Transverse colon (tissue), 4 donors: ENCODE measurements at regions not wholly inside any gene's neighbourhood (a gene's known extent, or its start where the extent isn't known, plus 50 kb on each side); places are given as distances from the start of the nearest gene placed in this dataset.

ENCODE experiments used
- DNase-seq: peaks from one replicate; pipeline ENCODE4 v3.0.0-alpha.2; 2019
- H3K27ac ChIP-seq, 4 donors: fragments of 200-600 bp; sonication (generic); 2 replicates each; pipeline ENCODE4 v1.5.1; 2016 to 2018; ENCODE audit warnings: inconsistent platforms in 4 of 4
- H3K27me3 ChIP-seq: fragments of 200-600 bp; sonication (generic); 2 replicates; pipeline ENCODE4 v1.5.1; 2017; ENCODE audit warnings: inconsistent platforms
- H3K36me3 ChIP-seq, 4 donors: fragments of 200-600 bp; sonication (generic); 2 replicates each; pipeline ENCODE4 v1.5.1; 2017 to 2019; ENCODE audit warnings: inconsistent platforms in 4 of 4
- H3K4me1 ChIP-seq, 4 donors: fragments of 200-600 bp; sonication (generic); 2 replicates each; pipeline ENCODE4 v1.5.1; 2017 to 2020; ENCODE audit warnings: inconsistent platforms in 4 of 4
- H3K4me3 ChIP-seq, 4 donors: fragments of 200-600 bp; sonication (generic); 1 replicate in 1 of 4; 2 replicates in 3 of 4; pipeline versions ENCODE4 v1.5.1 to v1.6.1; 2017 to 2019; ENCODE audit warnings: inconsistent platforms in 4 of 4
- H3K9me3 ChIP-seq, 2 donors: fragments of 200-600 bp; sonication (generic); 2 replicates each; pipeline ENCODE4 v1.5.1; 2017 to 2019; ENCODE audit warnings: inconsistent platforms in 2 of 2
- CTCF ChIP-seq, 5 experiments: fragments of 200-600 bp in 3 of 5; fragments of 450-650 bp in 2 of 5; sonication (generic) in 3 of 5; IDR thresholded peaks; 1 replicate in 2 of 5; 2 replicates in 3 of 5; pipeline ENCODE4 v1.5.1; 2016 to 2017; ENCODE audit warnings: antibody characterized with exemption in 5 of 5, inconsistent platforms in 3 of 5, mild to moderate bottlenecking in 2 of 5, moderate library complexity in 1 of 5
- EP300 ChIP-seq: sonication (generic); formaldehyde crosslinking; IDR thresholded peaks from one replicate; pipeline ENCODE4 v1.6.1; 2017; ENCODE audit warnings: antibody characterized with exemption, low read depth
- POLR2A ChIP-seq: fragments of 450-650 bp; IDR thresholded peaks from one replicate; pipeline ENCODE4 v1.6.1; 2016; ENCODE audit warnings: antibody characterized with exemption, mild to moderate bottlenecking, moderate library complexity
- POLR2AphosphoS5 ChIP-seq, 3 donors: sonication (generic); formaldehyde crosslinking; IDR thresholded peaks; one replicate each; pipeline ENCODE4 v1.6.1; 2016; ENCODE audit warnings: antibody characterized with exemption in 3 of 3
- WGBS, 2 donors: methylation state at CpG; one replicate each; pipeline ENCODE4 v1.1.5; 2018; ENCODE audit warnings: low coverage in 1 of 2; 5-methylcytosine and 5-hydroxymethylcytosine counted together
- in situ Hi-C, 4 donors: fragments of 200-750 bp; cut with MboI; loops; one replicate each; pipeline versions ENCODE4 v1.15.0 to v1.15.1; 2017; ENCODE audit warnings: low sequenced_read_pairs in 3 of 4, low pct_ligation_motif_present in 1 of 4, low pct_unique_long_range_greater_than_20kb in 1 of 4
- intact Hi-C: fragments of 100-400 bp; cut with DNase I; formaldehyde crosslinking; loops from one replicate; pipeline ENCODE4 v1.15.1; 2023; ENCODE audit warnings: low total_unique reads

- H3K36me3 ChIP-seq, result peaks cover 0 to 13% (median 6%) of the 10 kb centered on the region in 4 donors
- no peaks in the 10 kb centered on the region for H3K9me3 ChIP-seq
- WGBS, 2 donors, result 91 to 100% methylated on average over 1 to 9 of the region's 9 CpGs
- no peak overlapping the region for H3K4me3 ChIP-seq
- DNase-seq, result no peak
- in situ Hi-C loops (no loop called here), intact Hi-C loops (no loop called here)
- no peaks in the 10 kb centered on the region for H3K4me1 ChIP-seq
- no peaks in the 10 kb centered on the region for H3K27me3 ChIP-seq
- no peak for TF ChIP-seq POLR2AphosphoS5 (IDR thresholded peaks at IDR 0.05)
- no peak overlapping the region for H3K27ac ChIP-seq
These were observed 162.7 kb downstream of the SIPA1L2 start for GRCh38 chr1:232467073-232467760.

- H3K36me3 ChIP-seq, result peaks cover 0 to 20% (median 8%) of the 10 kb centered on the region in 4 donors
- intact Hi-C loops, result no loop called here
These were observed 165.6 kb downstream of the SIPA1L2 start for GRCh38 chr1:232464325-232464724.

GRCh38 chr1:232463225-232463624 is 166.7 kb downstream of the SIPA1L2 start:
- no peak for TF ChIP-seq EP300
- no peak for TF ChIP-seq CTCF (IDR thresholded peaks at IDR 0.05)
- TF ChIP-seq POLR2A, result no peak
- no peak for TF ChIP-seq POLR2AphosphoS5 (IDR thresholded peaks at IDR 0.05)
- in situ Hi-C loops (no loop called here), intact Hi-C loops (no loop called here)
- DNase-seq, result no peak
- 71 to 80% methylated on average over 3 of the region's 3 CpGs for WGBS, 2 donors
- Histone ChIP-seq H3K27ac (no peak overlapping the region), H3K27me3 (no peaks in the 10 kb centered on the region), H3K36me3 (peaks cover 0 to 20% (median 3%) of the 10 kb centered on the region in 4 donors), H3K4me1 (no peaks in the 10 kb centered on the region), H3K9me3 (no peaks in the 10 kb centered on the region), H3K4me3 (no peak overlapping the region)

More at GRCh38 chr1:232464325-232464724, 165.6 kb downstream of the SIPA1L2 start:
- Histone ChIP-seq H3K9me3 (no peaks in the 10 kb centered on the region), H3K27ac (no peak overlapping the region), H3K27me3 (no peaks in the 10 kb centered on the region), H3K4me1 (no peaks in the 10 kb centered on the region), H3K4me3 (no peak overlapping the region)
- TF ChIP-seq POLR2AphosphoS5 (IDR thresholded peaks at IDR 0.05) (no peak), POLR2A (no peak), EP300 (no peak), CTCF (IDR thresholded peaks at IDR 0.05) (no peak)
- WGBS, 2 donors, result 52 to 63% methylated on average over 1 of the region's 1 CpG
- no peak for DNase-seq
- in situ Hi-C loops, result no loop called here

GRCh38 chr1:232462213-232462612 is 167.7 kb downstream of the SIPA1L2 start:
- Histone ChIP-seq H3K27me3 (no peaks in the 10 kb centered on the region), H3K4me3 (no peak overlapping the region), H3K36me3 (peaks cover 0 to 20% (median 3%) of the 10 kb centered on the region in 4 donors), H3K27ac (no peak overlapping the region), H3K9me3 (no peaks in the 10 kb centered on the region), H3K4me1 (no peaks in the 10 kb centered on the region)
- no peak for TF ChIP-seq POLR2AphosphoS5 (IDR thresholded peaks at IDR 0.05)
- no peak for TF ChIP-seq EP300
- no peak for TF ChIP-seq CTCF (IDR thresholded peaks at IDR 0.05)
- TF ChIP-seq POLR2A, result no peak
- WGBS, 2 donors, result 82 to 93% methylated on average over 4 of the region's 4 CpGs
- no peak for DNase-seq
- intact Hi-C loops, result no loop called here
- in situ Hi-C loops, result no loop called here

- H3K9me3 ChIP-seq, result no peaks in the 10 kb centered on the region
- no peaks in the 10 kb centered on the region for H3K27me3 ChIP-seq
- 43 to 83% methylated on average over 2 to 3 of the region's 3 CpGs for WGBS, 2 donors
- in situ Hi-C loops (no loop called here), intact Hi-C loops (no loop called here)
- H3K4me1 ChIP-seq, result no peaks in the 10 kb centered on the region
- no peak overlapping the region for H3K4me3 ChIP-seq
- TF ChIP-seq EP300 (no peak), POLR2A (no peak)
- DNase-seq, result no peak
- no peak overlapping the region for H3K27ac ChIP-seq
- H3K36me3 ChIP-seq, result peaks cover 0 to 14% (median 3%) of the 10 kb centered on the region in 4 donors
These were observed 170.1 kb downstream of the SIPA1L2 start for GRCh38 chr1:232459826-232460225.
